ENCODE measurements at regions not wholly inside any gene's neighbourhood (a gene's known extent, or its start where the extent isn't known, plus 50 kb on each side); places are given as distances from the start of the nearest gene placed in this dataset.

GRCh38 chrX:109858602-109859341 is 125.7 kb upstream of the ACSL4 start:
- TF ChIP-seq CTCF (IDR thresholded peaks at IDR 0.05 in 4 of 5, conservative IDR thresholded peaks at IDR 0.05 in 1 of 5) (no peak), POLR2A (IDR thresholded peaks at IDR 0.05) (no peak)
